ENCODE measurements at regions not wholly inside any gene's neighbourhood (a gene's known extent, or its start where the extent isn't known, plus 50 kb on each side); places are given as distances from the start of the nearest gene placed in this dataset.
"Not testable (repeated sequence)": the region's sequence is repeated elsewhere in the genome, so short reads cannot be mapped to it uniquely, and the experiment has no call there.

- intact Hi-C loops (cut with DNase I, micrococcal nuclease): no loop called here
- H3K27me3 Mint-ChIP-seq: no peaks in the 10 kb centered on the region
- no peaks in the 10 kb centered on the region for H3K36me3 Mint-ChIP-seq (ENCODE audit: low read depth)
- CTCF ChIA-PET: no interaction called here
- H3K9me3 Mint-ChIP-seq (ENCODE audit: low read depth): peaks cover 1% of the 10 kb centered on the region
- DNase-seq (no peak), ATAC-seq (no peak)
- POLR2A ChIA-PET: no interaction called here
- no peaks in the 10 kb centered on the region for H3K4me1 Mint-ChIP-seq
- no peak overlapping the region for H3K4me3 Mint-ChIP-seq
- no peak overlapping the region for H3K27ac Mint-ChIP-seq
Measured at GRCh38 chrY:15871570-15871969, 1347.2 kb downstream of the NLGN4Y start.

GRCh38 chrY:15875881-15876280 is 1351.6 kb downstream of the NLGN4Y start:
- POLR2A ChIA-PET, CTCF ChIA-PET: not testable (repeated sequence)

GRCh38 chrY:15903524-15903923 is 1379.2 kb downstream of the NLGN4Y start:
- H3K4me1 Mint-ChIP-seq, POLR2A ChIA-PET: not testable (repeated sequence)

More at GRCh38 chrY:15875881-15876280, 1351.6 kb downstream of the NLGN4Y start:
- H3K4me1 Mint-ChIP-seq; H3K4me3 Mint-ChIP-seq; intact Hi-C loops (cut with DNase I, micrococcal nuclease); DNase-seq; ATAC-seq; H3K27me3 Mint-ChIP-seq; H3K36me3 Mint-ChIP-seq (ENCODE audit: low read depth); H3K27ac Mint-ChIP-seq; H3K9me3 Mint-ChIP-seq (ENCODE audit: low read depth): not testable (repeated sequence)

GRCh38 chrY:15905557-15905956 is 1381.2 kb downstream of the NLGN4Y start:
- Mint-ChIP-seq H3K36me3 (ENCODE audit: low read depth) (no peaks in the 10 kb centered on the region), H3K27ac (no peak overlapping the region), H3K9me3 (ENCODE audit: low read depth) (peaks cover 2% of the 10 kb centered on the region), H3K27me3 (no peaks in the 10 kb centered on the region), H3K4me1 (no peaks in the 10 kb centered on the region), H3K4me3 (no peak overlapping the region)
- ChIA-PET CTCF (no interaction called here), POLR2A (no interaction called here)
- no peak for DNase-seq
- intact Hi-C loops (cut with DNase I, micrococcal nuclease): no loop called here
- no peak for ATAC-seq

More at GRCh38 chrY:15903524-15903923, 1379.2 kb downstream of the NLGN4Y start:
- ATAC-seq; DNase-seq; H3K27ac Mint-ChIP-seq; intact Hi-C loops (cut with DNase I, micrococcal nuclease); H3K36me3 Mint-ChIP-seq (ENCODE audit: low read depth); H3K9me3 Mint-ChIP-seq (ENCODE audit: low read depth); CTCF ChIA-PET; H3K4me3 Mint-ChIP-seq; H3K27me3 Mint-ChIP-seq: not testable (repeated sequence)

GRCh38 chrY:15926499-15926898 is 1402.2 kb downstream of the NLGN4Y start:
- Mint-ChIP-seq H3K4me3 (no peak overlapping the region), H3K36me3 (ENCODE audit: low read depth) (no peaks in the 10 kb centered on the region), H3K27ac (no peak overlapping the region), H3K9me3 (ENCODE audit: low read depth) (no peaks in the 10 kb centered on the region), H3K4me1 (no peaks in the 10 kb centered on the region), H3K27me3 (no peaks in the 10 kb centered on the region)
- ChIA-PET POLR2A (interaction anchor here (0.6 kb wide), 1 partner anchor 139 kb away, joined by 3 read pairs; no protein-coding TSS in a partner anchor), CTCF (no interaction called here)
- intact Hi-C loops (cut with DNase I, micrococcal nuclease): no loop called here
- DNase-seq: no peak
- ATAC-seq: no peak

GRCh38 chrY:15938791-15939190 is 1414.5 kb downstream of the NLGN4Y start:
- Mint-ChIP-seq H3K9me3 (ENCODE audit: low read depth) (no peaks in the 10 kb centered on the region), H3K27ac (no peak overlapping the region), H3K27me3 (no peaks in the 10 kb centered on the region), H3K36me3 (ENCODE audit: low read depth) (no peaks in the 10 kb centered on the region), H3K4me1 (no peaks in the 10 kb centered on the region), H3K4me3 (no peak overlapping the region)
- POLR2A ChIA-PET: no interaction called here
- intact Hi-C loops (cut with DNase I, micrococcal nuclease): no loop called here
- ATAC-seq (no peak), DNase-seq (no peak)
- CTCF ChIA-PET: no interaction called here

- POLR2A ChIA-PET: no interaction called here
- Mint-ChIP-seq H3K4me3 (no peak overlapping the region), H3K4me1 (no peaks in the 10 kb centered on the region), H3K27ac (no peak overlapping the region), H3K36me3 (ENCODE audit: low read depth) (no peaks in the 10 kb centered on the region), H3K9me3 (ENCODE audit: low read depth) (peaks cover 4% of the 10 kb centered on the region), H3K27me3 (no peaks in the 10 kb centered on the region)
- ATAC-seq (no peak), DNase-seq (no peak)
- CTCF ChIA-PET: no interaction called here
- intact Hi-C loops (cut with DNase I, micrococcal nuclease): no loop called here
Measured at GRCh38 chrY:15951041-15951440, 1426.7 kb downstream of the NLGN4Y start.

- DNase-seq (no peak), ATAC-seq (no peak)
- Mint-ChIP-seq H3K9me3 (ENCODE audit: low read depth) (peaks cover 2% of the 10 kb centered on the region), H3K4me3 (no peak overlapping the region), H3K27ac (no peak overlapping the region), H3K36me3 (ENCODE audit: low read depth) (no peaks in the 10 kb centered on the region), H3K4me1 (no peaks in the 10 kb centered on the region), H3K27me3 (no peaks in the 10 kb centered on the region)
- ChIA-PET POLR2A (no interaction called here), CTCF (no interaction called here)
- intact Hi-C loops (cut with DNase I, micrococcal nuclease): no loop called here
Measured at GRCh38 chrY:15968800-15969199, 1444.5 kb downstream of the NLGN4Y start.

GRCh38 chrY:15973200-15973599 is 1448.9 kb downstream of the NLGN4Y start:
- no peaks in the 10 kb centered on the region for H3K4me1 Mint-ChIP-seq
- H3K27ac Mint-ChIP-seq: no peak overlapping the region
- ATAC-seq (no peak), DNase-seq (no peak)
- peaks cover 6% of the 10 kb centered on the region for H3K9me3 Mint-ChIP-seq (ENCODE audit: low read depth)
- no peaks in the 10 kb centered on the region for H3K27me3 Mint-ChIP-seq
- ChIA-PET POLR2A (interaction anchor here (0.7 kb wide), 1 partner anchor 482 kb away, joined by 3 read pairs; no protein-coding TSS in a partner anchor), CTCF (no interaction called here)
- H3K4me3 Mint-ChIP-seq: no peak overlapping the region
- intact Hi-C loops (cut with DNase I, micrococcal nuclease): no loop called here
- H3K36me3 Mint-ChIP-seq (ENCODE audit: low read depth): no peaks in the 10 kb centered on the region

- H3K4me3 Mint-ChIP-seq: no peak overlapping the region
- no peaks in the 10 kb centered on the region for H3K36me3 Mint-ChIP-seq (ENCODE audit: low read depth)
- no peak overlapping the region for H3K27ac Mint-ChIP-seq
- no peaks in the 10 kb centered on the region for H3K27me3 Mint-ChIP-seq
- POLR2A ChIA-PET: no interaction called here
- DNase-seq (no peak), ATAC-seq (no peak)
- CTCF ChIA-PET: no interaction called here
- intact Hi-C loops (cut with DNase I, micrococcal nuclease): no loop called here
- no peaks in the 10 kb centered on the region for H3K4me1 Mint-ChIP-seq
- H3K9me3 Mint-ChIP-seq (ENCODE audit: low read depth): peaks cover 3% of the 10 kb centered on the region
Measured at GRCh38 chrY:15976771-15977170, 1452.4 kb downstream of the NLGN4Y start.

- Mint-ChIP-seq H3K27ac (no peak overlapping the region), H3K4me3 (no peak overlapping the region), H3K27me3 (no peaks in the 10 kb centered on the region), H3K36me3 (ENCODE audit: low read depth) (no peaks in the 10 kb centered on the region), H3K4me1 (no peaks in the 10 kb centered on the region), H3K9me3 (ENCODE audit: low read depth) (peaks cover 3% of the 10 kb centered on the region)
- ATAC-seq (no peak), DNase-seq (no peak)
- intact Hi-C loops (cut with DNase I, micrococcal nuclease): no loop called here
- POLR2A ChIA-PET: no interaction called here
- CTCF ChIA-PET: no interaction called here
Measured at GRCh38 chrY:15978503-15978902, 1454.2 kb downstream of the NLGN4Y start.

GRCh38 chrY:15984651-15985398 is 1460.5 kb downstream of the NLGN4Y start:
- CTCF ChIA-PET: no interaction called here

More at GRCh38 chrY:15984651-15985398, 1460.5 kb downstream of the NLGN4Y start:
- intact Hi-C loops (cut with DNase I, micrococcal nuclease): no loop called here
- no peaks in the 10 kb centered on the region for H3K27me3 Mint-ChIP-seq
- no peaks in the 10 kb centered on the region for H3K4me1 Mint-ChIP-seq
- H3K9me3 Mint-ChIP-seq (ENCODE audit: low read depth): no peaks in the 10 kb centered on the region
- ATAC-seq (no peak), DNase-seq (no peak)
- H3K27ac Mint-ChIP-seq: no peak overlapping the region
- POLR2A ChIA-PET: no interaction called here
- no peaks in the 10 kb centered on the region for H3K36me3 Mint-ChIP-seq (ENCODE audit: low read depth)
- H3K4me3 Mint-ChIP-seq: no peak overlapping the region

Measured in activated CD4-positive, alpha-beta T cell treated with anti-CD3 and anti-CD28 coated beads for 36 hours (primary cell).